ENCODE measurements at regions not wholly inside any gene's neighbourhood (a gene's known extent, or its start where the extent isn't known, plus 50 kb on each side); places are given as distances from the start of the nearest gene placed in this dataset.

- no peak for DNase-seq (ENCODE audit: insufficient read length, low spot score)
- no peak for FAIRE-seq
Measured at GRCh38 chr14:36465178-36465577, 54.9 kb downstream of the NKX2-1 start.

- DNase-seq (ENCODE audit: insufficient read length, low spot score) (no peak), FAIRE-seq (no peak)
Measured at GRCh38 chr14:36462890-36463289, 57.1 kb downstream of the NKX2-1 start.

GRCh38 chr14:36455241-36455627 is 64.8 kb downstream of the NKX2-1 start:
- DNase-seq (ENCODE audit: insufficient read length, low spot score): no peak
- no peak for FAIRE-seq

GRCh38 chr14:36454599-36455240 is 65.3 kb downstream of the NKX2-1 start:
- FAIRE-seq: no peak

GRCh38 chr14:36452860-36453259 is 67.2 kb downstream of the NKX2-1 start:
- DNase-seq (ENCODE audit: insufficient read length, low spot score): no peak
- FAIRE-seq: no peak

More at GRCh38 chr14:36454599-36455240, 65.3 kb downstream of the NKX2-1 start:
- no peak for DNase-seq (ENCODE audit: insufficient read length, low spot score)

GRCh38 chr14:36451310-36452065 is 68.5 kb downstream of the NKX2-1 start:
- no peak for DNase-seq (ENCODE audit: insufficient read length, low spot score)
- no peak for FAIRE-seq

- FAIRE-seq (no peak), DNase-seq (ENCODE audit: insufficient read length, low spot score) (no peak)
Measured at GRCh38 chr14:36450550-36450949, 69.5 kb downstream of the NKX2-1 start.

- DNase-seq (ENCODE audit: insufficient read length, low spot score): no peak
- FAIRE-seq: no peak
Measured at GRCh38 chr14:36449903-36450302, 70.1 kb downstream of the NKX2-1 start.

GRCh38 chr14:36443374-36443773 is 76.7 kb downstream of the NKX2-1 start:
- FAIRE-seq: no peak
- no peak for DNase-seq (ENCODE audit: insufficient read length, low spot score)

GRCh38 chr14:36442824-36443241 is 77.2 kb downstream of the NKX2-1 start:
- FAIRE-seq (no peak), DNase-seq (ENCODE audit: insufficient read length, low spot score) (no peak)

- FAIRE-seq: no peak
- DNase-seq (ENCODE audit: insufficient read length, low spot score): no peak
Measured at GRCh38 chr14:36441283-36441682, 78.7 kb downstream of the NKX2-1 start.

GRCh38 chr14:36439766-36440165 is 80.3 kb downstream of the NKX2-1 start:
- no peak for FAIRE-seq
- no peak for DNase-seq (ENCODE audit: insufficient read length, low spot score)

GRCh38 chr14:36438883-36439282 is 81.1 kb downstream of the NKX2-1 start:
- FAIRE-seq (no peak), DNase-seq (ENCODE audit: insufficient read length, low spot score) (no peak)

GRCh38 chr14:36430662-36431084 is 89.4 kb downstream of the NKX2-1 start:
- DNase-seq (ENCODE audit: insufficient read length, low spot score) (no peak), FAIRE-seq (no peak)

GRCh38 chr14:36430169-36430568 is 89.9 kb downstream of the NKX2-1 start:
- FAIRE-seq: no peak

GRCh38 chr14:36429692-36430091 is 90.3 kb downstream of the NKX2-1 start:
- FAIRE-seq: no peak
- no peak for DNase-seq (ENCODE audit: insufficient read length, low spot score)

More at GRCh38 chr14:36430169-36430568, 89.9 kb downstream of the NKX2-1 start:
- no peak for DNase-seq (ENCODE audit: insufficient read length, low spot score)

GRCh38 chr14:36428350-36428749 is 91.7 kb downstream of the NKX2-1 start:
- DNase-seq (ENCODE audit: insufficient read length, low spot score): no peak
- no peak for FAIRE-seq

- no peak for DNase-seq (ENCODE audit: insufficient read length, low spot score)
- FAIRE-seq: no peak
Measured at GRCh38 chr14:36426836-36427235, 93.2 kb downstream of the NKX2-1 start.

GRCh38 chr14:36426113-36426512 is 93.9 kb downstream of the NKX2-1 start:
- DNase-seq (ENCODE audit: insufficient read length, low spot score) (no peak), FAIRE-seq (no peak)

GRCh38 chr14:36424478-36425102 is 95.4 kb downstream of the NKX2-1 start:
- FAIRE-seq (no peak), DNase-seq (ENCODE audit: insufficient read length, low spot score) (no peak)

- no peak for DNase-seq (ENCODE audit: insufficient read length, low spot score)
- no peak for FAIRE-seq
Measured at GRCh38 chr14:36423430-36423829, 96.6 kb downstream of the NKX2-1 start.
